DMS 273 treated with DMSO at 0.1 percent for 48 hours (cell line): ENCODE measurements at regions not wholly inside any gene's neighbourhood (a gene's known extent, or its start where the extent isn't known, plus 50 kb on each side); places are given as distances from the start of the nearest gene placed in this dataset.
"Not testable (repeated sequence)": the region's sequence is repeated elsewhere in the genome, so short reads cannot be mapped to it uniquely, and the experiment has no call there.

Experiments used
- DNase-seq: peaks from one replicate; lab custom pipeline; 2025; lab: John Stamatoyannopoulos, UW

GRCh38 chr3:165716592-165716991 is 120.6 kb downstream of the BCHE start:
- DNase-seq, result no peak

GRCh38 chr3:165713479-165713878 is 123.7 kb downstream of the BCHE start:
- DNase-seq, result no peak

GRCh38 chr3:165712382-165712781 is 124.8 kb downstream of the BCHE start:
- DNase-seq, result no peak

- no peak for DNase-seq
Observed at GRCh38 chr3:165697910-165698309, 139.3 kb downstream of the BCHE start.

GRCh38 chr3:165696496-165696895 is 140.7 kb downstream of the BCHE start:
- DNase-seq, result no peak

- no peak for DNase-seq
Observed at GRCh38 chr3:165683947-165684346, 153.3 kb downstream of the BCHE start.

- DNase-seq, result no peak
Observed at GRCh38 chr3:165682734-165683133, 154.5 kb downstream of the BCHE start.

GRCh38 chr3:165669967-165670366 is 167.3 kb downstream of the BCHE start:
- no peak for DNase-seq

- no peak for DNase-seq
Observed at GRCh38 chr3:165669504-165669903, 167.7 kb downstream of the BCHE start.

GRCh38 chr3:165667676-165668075 is 169.5 kb downstream of the BCHE start:
- DNase-seq, result no peak

GRCh38 chr3:165658027-165658426 is 179.2 kb downstream of the BCHE start:
- DNase-seq, result no peak

GRCh38 chr3:165653130-165653778 is 184.0 kb downstream of the BCHE start:
- no peak for DNase-seq

GRCh38 chr3:165649282-165649681 is 187.9 kb downstream of the BCHE start:
- DNase-seq, result not testable (repeated sequence)

- no peak for DNase-seq
Observed at GRCh38 chr3:165645191-165645590, 192.0 kb downstream of the BCHE start.

- no peak for DNase-seq
Observed at GRCh38 chr3:165644331-165644730, 192.9 kb downstream of the BCHE start.

- no peak for DNase-seq
Observed at GRCh38 chr3:165643425-165643824, 193.8 kb downstream of the BCHE start.

- DNase-seq, result no peak
Observed at GRCh38 chr3:165642761-165643420, 194.3 kb downstream of the BCHE start.

- no peak for DNase-seq
Observed at GRCh38 chr3:165641569-165642310, 195.5 kb downstream of the BCHE start.

GRCh38 chr3:165640970-165641369 is 196.3 kb downstream of the BCHE start:
- DNase-seq, result no peak

- DNase-seq, result no peak
Observed at GRCh38 chr3:165640031-165640430, 197.2 kb downstream of the BCHE start.

- no peak for DNase-seq
Observed at GRCh38 chr3:165638034-165638433, 199.2 kb downstream of the BCHE start.

GRCh38 chr3:165636684-165637015 is 200.6 kb downstream of the BCHE start:
- no peak for DNase-seq
